ENCODE measurements at regions not wholly inside any gene's neighbourhood (a gene's known extent, or its start where the extent isn't known, plus 50 kb on each side); places are given as distances from the start of the nearest gene placed in this dataset.
A peak's percentile ranks its signal among the peaks of the same experiment; 100 is the strongest.

GRCh38 chr1:22275626-22276395 lies 132.9 kb upstream of the WNT4 start:
- no peak overlapping the region for H3K27ac ChIP-seq
- TF ChIP-seq, protein P1, sequence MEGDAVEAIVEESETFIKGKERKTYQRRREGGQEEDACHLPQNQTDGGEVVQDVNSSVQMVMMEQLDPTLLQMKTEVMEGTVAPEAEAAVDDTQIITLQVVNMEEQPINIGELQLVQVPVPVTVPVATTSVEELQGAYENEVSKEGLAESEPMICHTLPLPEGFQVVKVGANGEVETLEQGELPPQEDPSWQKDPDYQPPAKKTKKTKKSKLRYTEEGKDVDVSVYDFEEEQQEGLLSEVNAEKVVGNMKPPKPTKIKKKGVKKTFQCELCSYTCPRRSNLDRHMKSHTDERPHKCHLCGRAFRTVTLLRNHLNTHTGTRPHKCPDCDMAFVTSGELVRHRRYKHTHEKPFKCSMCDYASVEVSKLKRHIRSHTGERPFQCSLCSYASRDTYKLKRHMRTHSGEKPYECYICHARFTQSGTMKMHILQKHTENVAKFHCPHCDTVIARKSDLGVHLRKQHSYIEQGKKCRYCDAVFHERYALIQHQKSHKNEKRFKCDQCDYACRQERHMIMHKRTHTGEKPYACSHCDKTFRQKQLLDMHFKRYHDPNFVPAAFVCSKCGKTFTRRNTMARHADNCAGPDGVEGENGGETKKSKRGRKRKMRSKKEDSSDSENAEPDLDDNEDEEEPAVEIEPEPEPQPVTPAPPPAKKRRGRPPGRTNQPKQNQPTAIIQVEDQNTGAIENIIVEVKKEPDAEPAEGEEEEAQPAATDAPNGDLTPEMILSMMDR (conservative IDR thresholded peaks at IDR 0.05; ENCODE audit: low read depth) = peak; percentile 71
- DNase-seq (ENCODE audit: low spot score) = peak; percentile 42
- ChIA-PET CTCF (interaction anchor here (0.6 to 1.7 kb wide), 9 partner anchors 12 to 679 kb away, joined by 3 to 7 read pairs (median 4); no protein-coding TSS in a partner anchor), POLR2A (ENCODE audit: low non-redundant PET) (no interaction called here)

DNA sequence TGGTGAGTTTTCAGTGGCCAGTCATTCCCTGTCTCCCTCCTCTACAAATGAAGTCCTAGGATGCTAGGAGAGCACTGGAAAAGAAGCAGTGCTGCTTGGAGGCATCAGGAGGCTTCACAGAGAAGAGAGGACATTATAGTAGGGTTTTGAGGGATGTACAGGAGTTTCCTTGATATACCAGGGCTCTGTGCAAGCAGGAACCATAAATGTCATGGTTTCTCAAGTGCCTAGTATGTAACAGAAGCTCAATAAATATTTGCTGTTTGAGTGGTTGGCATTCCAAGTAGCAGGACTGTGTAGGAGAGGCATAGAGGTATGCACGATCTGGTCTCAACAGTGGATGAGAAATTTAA lies 133.5 kb upstream of the WNT4 start:
- TF ChIP-seq, protein P1 (conservative IDR thresholded peaks at IDR 0.05; ENCODE audit: low read depth) = no peak
- CTCF ChIA-PET = interaction anchor here (1.7 kb wide), 1 partner anchor 14 kb away, joined by 5 read pairs; no protein-coding TSS in a partner anchor
- H3K27ac ChIP-seq = no peak overlapping the region
- POLR2A ChIA-PET (ENCODE audit: low non-redundant PET) = no interaction called here
- DNase-seq (ENCODE audit: low spot score) = no peak

DNA sequence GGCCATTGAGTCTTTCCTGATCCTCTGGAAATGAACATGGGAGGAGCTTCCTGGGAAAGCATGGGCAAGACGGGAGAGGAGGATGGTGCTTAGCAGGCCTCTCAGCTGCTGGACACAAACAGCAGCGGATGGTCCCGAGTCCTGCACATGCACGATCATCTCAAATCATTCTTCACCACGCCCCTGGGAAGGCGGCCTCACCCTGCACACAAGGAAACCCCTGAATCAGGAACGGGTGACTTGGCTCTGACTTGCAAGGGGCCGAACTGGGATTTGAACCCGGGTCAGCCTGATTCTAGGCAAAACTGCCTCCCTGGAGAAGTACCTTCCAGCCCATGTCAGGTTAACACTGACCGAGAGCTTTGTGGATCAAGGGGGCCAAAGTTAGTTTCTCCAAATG lies 134.8 kb upstream of the WNT4 start:
- ChIA-PET POLR2A (ENCODE audit: low non-redundant PET) (no interaction called here), CTCF (no interaction called here)
- no peak for DNase-seq (ENCODE audit: low spot score)
- H3K27ac ChIP-seq = no peak overlapping the region
- TF ChIP-seq, protein P1 (conservative IDR thresholded peaks at IDR 0.05; ENCODE audit: low read depth) = no peak

GRCh38 chr1:22279735-22280134 lies 136.8 kb upstream of the WNT4 start:
- no peak for DNase-seq (ENCODE audit: low spot score)
- H3K27ac ChIP-seq = no peak overlapping the region
- CTCF ChIA-PET = interaction anchor here (0.6 kb wide), 1 partner anchor 848 kb away, joined by 3 read pairs; no protein-coding TSS in a partner anchor
- POLR2A ChIA-PET (ENCODE audit: low non-redundant PET) = no interaction called here
- TF ChIP-seq, protein P1 (conservative IDR thresholded peaks at IDR 0.05; ENCODE audit: low read depth) = no peak

DNA sequence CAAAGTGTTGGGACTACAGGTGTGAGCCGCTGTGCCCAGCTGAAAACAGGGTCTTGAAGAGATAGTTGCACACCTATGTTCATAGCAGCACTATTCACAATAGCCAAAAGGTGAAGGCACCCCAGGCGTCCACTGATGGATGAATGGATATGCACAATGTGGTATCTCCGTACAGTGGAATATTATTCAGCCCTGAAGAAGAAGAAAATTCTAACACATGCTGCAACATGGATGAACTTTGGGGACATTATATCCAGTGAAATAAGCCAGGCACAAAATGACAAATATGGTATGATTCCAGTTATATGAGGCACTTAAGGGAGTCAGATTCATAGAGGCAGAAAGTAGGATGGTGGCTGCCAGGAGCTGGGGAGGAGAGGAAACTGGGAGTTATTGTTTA lies 137.6 kb upstream of the WNT4 start:
- ChIA-PET POLR2A (ENCODE audit: low non-redundant PET) (no interaction called here), CTCF (no interaction called here)
- no peak overlapping the region for H3K27ac ChIP-seq
- DNase-seq (ENCODE audit: low spot score) = no peak
- TF ChIP-seq, protein P1 (conservative IDR thresholded peaks at IDR 0.05; ENCODE audit: low read depth) = no peak

GRCh38 chr1:22281521-22282363 lies 138.8 kb upstream of the WNT4 start:
- no peak for DNase-seq (ENCODE audit: low spot score)
- ChIA-PET POLR2A (ENCODE audit: low non-redundant PET) (no interaction called here), CTCF (no interaction called here)
- H3K27ac ChIP-seq = no peak overlapping the region
- TF ChIP-seq, protein P1 (conservative IDR thresholded peaks at IDR 0.05; ENCODE audit: low read depth) = no peak
